ENCODE measurements at regions not wholly inside any gene's neighbourhood (a gene's known extent, or its start where the extent isn't known, plus 50 kb on each side); places are given as distances from the start of the nearest gene placed in this dataset.

DNA sequence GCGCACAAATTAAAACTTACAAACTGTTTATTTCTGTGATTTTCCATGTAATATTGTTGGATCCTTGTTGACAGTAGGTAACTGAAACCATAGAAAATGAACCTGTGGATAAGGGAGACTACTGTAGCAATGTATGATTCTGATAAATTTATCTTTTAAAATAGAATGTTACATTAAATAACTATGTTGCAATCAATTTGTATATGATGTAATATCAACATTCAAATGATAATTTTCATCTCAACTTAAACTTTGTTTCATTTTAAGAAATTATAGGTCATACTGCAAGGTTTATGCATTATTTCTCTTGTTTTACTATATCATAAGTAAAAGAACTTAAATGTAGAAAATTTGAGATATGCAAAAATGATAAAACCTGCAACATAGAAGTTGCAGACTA is 718.0 kb upstream of the MBL2 start:
- TF ChIP-seq POLR2A (IDR thresholded peaks at IDR 0.05; ENCODE audit: low read depth, low read length) (no peak), POLR2AphosphoS5 (IDR thresholded peaks at IDR 0.05; ENCODE audit: low read depth, low read length) (no peak), SPI1 (IDR thresholded peaks at IDR 0.05; ENCODE audit: low read depth, low read length) (no peak), TAF1 (IDR thresholded peaks at IDR 0.05; ENCODE audit: low read depth, low read length) (no peak), POU2F2 (IDR thresholded peaks at IDR 0.05; ENCODE audit: low read depth, low read length) (no peak), PAX5 (IDR thresholded peaks at IDR 0.05; ENCODE audit: insufficient read depth, low read length, severe bottlenecking) (no peak)
